ENCODE measurements at regions not wholly inside any gene's neighbourhood (a gene's known extent, or its start where the extent isn't known, plus 50 kb on each side); places are given as distances from the start of the nearest gene placed in this dataset.
"Not testable (repeated sequence)": the region's sequence is repeated elsewhere in the genome, so short reads cannot be mapped to it uniquely, and the experiment has no call there.

DNA sequence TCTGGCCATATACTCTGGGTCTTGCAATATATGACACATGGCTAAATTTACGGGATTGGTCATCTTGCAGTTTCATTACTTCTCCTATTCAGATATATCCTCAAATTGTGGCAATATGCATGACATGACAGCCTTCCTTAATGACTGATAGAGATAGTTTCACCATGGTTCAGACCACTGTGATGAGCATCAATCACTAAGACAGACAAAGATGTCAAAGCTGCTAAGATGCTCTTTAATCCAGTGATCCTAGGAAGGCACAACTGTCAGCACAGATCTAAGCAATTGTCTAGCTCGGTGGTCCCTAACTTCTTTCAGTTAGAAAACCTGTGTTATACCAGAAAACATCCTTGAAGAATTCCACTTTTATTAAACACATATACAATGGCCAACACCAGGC, 70.9 kb upstream of the ADGRL2 start (continued):
- TF ChIP-seq, protein P1, sequence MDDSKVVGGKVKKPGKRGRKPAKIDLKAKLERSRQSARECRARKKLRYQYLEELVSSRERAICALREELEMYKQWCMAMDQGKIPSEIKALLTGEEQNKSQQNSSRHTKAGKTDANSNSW (CRISPR knock-in tag; IDR thresholded peaks at IDR 0.05; ENCODE audit: borderline replicate concordance): no peak
- TF ChIP-seq SOX5 (CRISPR knock-in tag; IDR thresholded peaks at IDR 0.05; ENCODE audit: borderline replicate concordance): no peak
- TF ChIP-seq ZNF570 (CRISPR knock-in tag; IDR thresholded peaks at IDR 0.05; ENCODE audit: borderline replicate concordance): no peak

DNA sequence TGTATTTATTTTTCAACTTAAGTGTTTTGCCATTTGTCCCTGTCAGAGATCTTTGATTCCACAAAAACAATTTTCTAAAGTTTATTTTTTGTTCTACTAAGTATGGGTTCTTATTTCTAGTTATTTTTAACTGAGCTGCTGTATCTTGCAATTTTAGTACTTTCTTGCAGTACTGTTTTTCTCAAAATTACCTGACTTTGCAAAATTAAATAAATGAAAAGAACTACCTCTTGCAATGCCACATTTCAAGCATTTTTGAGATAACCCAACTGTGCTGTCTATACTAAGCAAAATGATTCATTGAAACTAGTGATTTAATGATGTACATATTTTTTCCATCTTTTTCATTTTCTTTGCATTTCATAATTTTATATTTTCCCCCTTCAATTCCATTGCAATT, 71.5 kb upstream of the ADGRL2 start:
- POLR2A ChIA-PET: no interaction called here
- in situ Hi-C loops (cut with HindIII; ENCODE audit: extremely low pct_ligation_motif_present, low pct_unique_long_range_greater_than_20kb): no loop called here

DNA sequence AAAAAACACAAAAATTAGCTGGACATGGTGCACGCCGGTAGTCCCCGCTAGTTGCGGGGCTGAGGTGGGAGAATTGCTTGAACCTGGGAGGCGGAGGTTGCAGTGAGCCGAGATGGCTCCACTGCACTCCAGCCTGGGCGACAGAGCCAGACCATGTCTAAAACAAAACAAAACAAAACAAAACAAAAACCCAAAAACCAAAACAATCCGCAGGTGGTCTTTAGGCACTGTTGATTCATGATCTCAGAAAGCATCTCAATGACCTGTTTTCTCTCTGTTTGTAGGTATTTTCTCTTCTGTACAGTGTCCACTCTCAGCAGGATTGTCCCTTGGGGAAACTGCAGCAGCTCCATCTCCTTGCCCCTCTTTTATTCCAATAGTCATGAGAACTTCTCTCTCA, 74.9 kb upstream of the ADGRL2 start:
- H3K4me1 ChIP-seq (ENCODE audit: insufficient read depth, low read length): no peaks in the 10 kb centered on the region
- ATAC-seq: no peak
- ChIA-PET CTCF (ENCODE audit: low intra/inter-chr PET ratio, low total read pairs) (no interaction called here), POLR2A (no interaction called here)
- no peaks in the 10 kb centered on the region for H4K20me1 ChIP-seq (ENCODE audit: insufficient read depth, low read length)
- FAIRE-seq: no peak
- H3K9me3 ChIP-seq (ENCODE audit: low read length): peaks cover 3% of the 10 kb centered on the region; the same call in 1 of the 2 replicates
- intact Hi-C loops (cut with micrococcal nuclease; ENCODE audit: unreplicated experiment) (no loop called here), in situ Hi-C loops (cut with HindIII; ENCODE audit: extremely low pct_ligation_motif_present, low pct_unique_long_range_greater_than_20kb) (no loop called here)
- no peak overlapping the region for H3K9ac ChIP-seq (ENCODE audit: insufficient read depth, low read depth, low read length)
- H3K4me3 ChIP-seq (replicated peaks in 1 of 3; ENCODE audit: insufficient read depth in 1 of 3, low read depth in 2 of 3, low read length in 3 of 3): no peak overlapping the region
- TF ChIP-seq, protein P2, sequence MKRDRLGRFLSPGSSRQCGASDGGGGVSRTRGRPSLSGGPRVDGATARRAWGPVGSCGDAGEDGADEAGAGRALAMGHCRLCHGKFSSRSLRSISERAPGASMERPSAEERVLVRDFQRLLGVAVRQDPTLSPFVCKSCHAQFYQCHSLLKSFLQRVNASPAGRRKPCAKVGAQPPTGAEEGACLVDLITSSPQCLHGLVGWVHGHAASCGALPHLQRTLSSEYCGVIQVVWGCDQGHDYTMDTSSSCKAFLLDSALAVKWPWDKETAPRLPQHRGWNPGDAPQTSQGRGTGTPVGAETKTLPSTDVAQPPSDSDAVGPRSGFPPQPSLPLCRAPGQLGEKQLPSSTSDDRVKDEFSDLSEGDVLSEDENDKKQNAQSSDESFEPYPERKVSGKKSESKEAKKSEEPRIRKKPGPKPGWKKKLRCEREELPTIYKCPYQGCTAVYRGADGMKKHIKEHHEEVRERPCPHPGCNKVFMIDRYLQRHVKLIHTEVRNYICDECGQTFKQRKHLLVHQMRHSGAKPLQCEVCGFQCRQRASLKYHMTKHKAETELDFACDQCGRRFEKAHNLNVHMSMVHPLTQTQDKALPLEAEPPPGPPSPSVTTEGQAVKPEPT (CRISPR knock-in tag; IDR thresholded peaks at IDR 0.05; ENCODE audit: low read depth): no peak
- TF ChIP-seq SRSF1 (optimal IDR thresholded peaks at IDR 0.05; ENCODE audit: low read depth, low read length): no peak
- TF ChIP-seq SOX5 (CRISPR knock-in tag; IDR thresholded peaks at IDR 0.05; ENCODE audit: borderline replicate concordance): no peak
- no peak overlapping the region for H3K27ac ChIP-seq (ENCODE audit: extremely low read length, insufficient read depth, low read length)
- WGBS (ENCODE audit: low lambda C conversion rate): 78% methylated on average over 8 of the region's 8 CpGs
- no TSS peak for BruUV-seq (replicated peaks)
- H3K4me2 ChIP-seq (ENCODE audit: low read depth, low read length): no peak overlapping the region
- no peaks in the 10 kb centered on the region for H3K36me3 ChIP-seq (replicated peaks in 1 of 2; ENCODE audit: control insufficient read depth in 1 of 2, insufficient read depth in 2 of 2, low read length in 2 of 2)
- no peak overlapping the region for H2AFZ ChIP-seq (ENCODE audit: low read length)
- no peaks in the 10 kb centered on the region for H3K79me2 ChIP-seq (ENCODE audit: insufficient read depth, low read length)
- no peaks in the 10 kb centered on the region for H3K27me3 ChIP-seq (ENCODE audit: control insufficient read depth in 1 of 2, insufficient read depth in 2 of 2, low read length in 2 of 2)
- DNase-seq (ENCODE audit: low spot score): no peak

More for the DNA sequence above, 71.5 kb upstream of the ADGRL2 start:
- H3K36me3 ChIP-seq (replicated peaks in 1 of 2; ENCODE audit: control insufficient read depth in 1 of 2, insufficient read depth in 2 of 2, low read length in 2 of 2): no peaks in the 10 kb centered on the region
- H3K27me3 ChIP-seq (ENCODE audit: control insufficient read depth in 1 of 2, insufficient read depth in 2 of 2, low read length in 2 of 2): no peaks in the 10 kb centered on the region
- H3K9me3 ChIP-seq (ENCODE audit: low read length): no peaks in the 10 kb centered on the region; the same call in 1 of the 2 replicates
- H3K9ac ChIP-seq (ENCODE audit: insufficient read depth, low read depth, low read length): no peak overlapping the region
- H3K79me2 ChIP-seq (ENCODE audit: insufficient read depth, low read length): no peaks in the 10 kb centered on the region
- intact Hi-C loops (cut with micrococcal nuclease; ENCODE audit: unreplicated experiment): no loop called here
- no peak for DNase-seq (ENCODE audit: low spot score)
- CTCF ChIA-PET (ENCODE audit: low intra/inter-chr PET ratio, low total read pairs): no interaction called here
- no peak overlapping the region for H3K27ac ChIP-seq (ENCODE audit: extremely low read length, insufficient read depth, low read length)
- no peak overlapping the region for H2AFZ ChIP-seq (ENCODE audit: low read length)
- no TSS peak for BruUV-seq (replicated peaks)
- FAIRE-seq: no peak
- no peaks in the 10 kb centered on the region for H4K20me1 ChIP-seq (ENCODE audit: insufficient read depth, low read length)
- no peaks in the 10 kb centered on the region for H3K4me1 ChIP-seq (ENCODE audit: insufficient read depth, low read length)
- TF ChIP-seq MAFF (IDR thresholded peaks at IDR 0.05; ENCODE audit: low read depth, low read length) (peak; percentile 62; the same call in 1 of the 2 replicates), ERF (CRISPR knock-in tag; IDR thresholded peaks at IDR 0.05) (no peak), MAFK (conservative IDR thresholded peaks at IDR 0.05 in 1 of 2, IDR thresholded peaks at IDR 0.05 in 1 of 2; ENCODE audit: low read length in 2 of 2) (peak; percentile 10 to 78; a peak in 2 of 4 replicates)
- H3K4me2 ChIP-seq (ENCODE audit: low read depth, low read length): no peak overlapping the region
- H3K4me3 ChIP-seq (replicated peaks in 1 of 3; ENCODE audit: insufficient read depth in 1 of 3, low read depth in 2 of 3, low read length in 3 of 3): no peak overlapping the region
- ATAC-seq: no peak

DNA sequence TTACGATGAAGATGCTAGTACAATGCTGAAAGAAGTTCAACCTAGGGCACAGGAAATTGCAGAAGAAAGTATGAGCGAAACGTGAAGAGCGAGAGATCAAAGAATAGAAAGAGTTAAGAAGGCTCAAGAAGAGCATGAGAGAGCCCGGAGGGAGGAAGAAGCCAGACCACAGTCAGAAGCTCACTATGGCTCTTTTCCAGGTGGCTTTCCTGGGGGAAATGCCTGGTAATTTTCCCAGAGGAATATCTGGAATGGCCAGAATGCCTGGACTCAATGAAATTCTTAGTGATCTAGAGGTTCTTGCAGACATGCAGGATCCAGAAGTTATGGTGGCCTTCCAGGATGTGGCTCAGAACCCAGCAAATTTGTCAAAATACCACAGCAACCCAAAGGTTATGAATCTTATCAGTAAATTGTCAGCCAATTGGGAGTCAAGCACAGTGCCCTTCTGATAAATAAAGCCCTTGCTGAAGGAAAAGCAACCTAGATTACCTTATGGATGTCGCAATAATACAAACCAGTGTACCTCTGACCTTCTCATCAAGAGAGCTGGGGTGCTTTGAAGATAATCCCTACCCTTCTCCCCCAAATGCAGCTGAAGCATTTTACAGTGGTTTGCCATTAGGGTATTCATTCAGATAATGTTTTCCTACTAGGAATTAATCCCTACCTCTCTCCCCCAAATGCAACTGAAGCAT, 78.0 kb upstream of the ADGRL2 start:
- BruUV-seq (replicated peaks); POLR2A ChIA-PET: not testable (repeated sequence)
- WGBS (ENCODE audit: low lambda C conversion rate): 8% methylated on average over 6 of the region's 6 CpGs

More for the DNA sequence above, 78.0 kb upstream of the ADGRL2 start:
- H3K4me2 ChIP-seq (ENCODE audit: low read depth, low read length); H3K9me3 ChIP-seq (ENCODE audit: low read length); H3K4me3 ChIP-seq (replicated peaks in 1 of 3; ENCODE audit: insufficient read depth in 1 of 3, low read depth in 2 of 3, low read length in 3 of 3); H2AFZ ChIP-seq (ENCODE audit: low read length); intact Hi-C loops (cut with micrococcal nuclease; ENCODE audit: unreplicated experiment); H4K20me1 ChIP-seq (ENCODE audit: insufficient read depth, low read length); CTCF ChIA-PET (ENCODE audit: low intra/inter-chr PET ratio, low total read pairs); H3K79me2 ChIP-seq (ENCODE audit: insufficient read depth, low read length); H3K9ac ChIP-seq (ENCODE audit: insufficient read depth, low read depth, low read length); in situ Hi-C loops (cut with HindIII; ENCODE audit: extremely low pct_ligation_motif_present, low pct_unique_long_range_greater_than_20kb); ATAC-seq; H3K27me3 ChIP-seq (ENCODE audit: control insufficient read depth in 1 of 2, insufficient read depth in 2 of 2, low read length in 2 of 2); H3K4me1 ChIP-seq (ENCODE audit: insufficient read depth, low read length); DNase-seq (ENCODE audit: low spot score); H3K27ac ChIP-seq (ENCODE audit: extremely low read length, insufficient read depth, low read length); FAIRE-seq; H3K36me3 ChIP-seq (replicated peaks in 1 of 2; ENCODE audit: control insufficient read depth in 1 of 2, insufficient read depth in 2 of 2, low read length in 2 of 2): not testable (repeated sequence)

All from HepG2 (cell line).